NCI-H446 (cell line): ENCODE measurements at regions not wholly inside any gene's neighbourhood (a gene's known extent, or its start where the extent isn't known, plus 50 kb on each side); places are given as distances from the start of the nearest gene placed in this dataset.

ENCODE experiments used
- DNase-seq, 2 experiments: peaks; one replicate each; lab custom pipeline; 2025; lab: John Stamatoyannopoulos, UW

DNA sequence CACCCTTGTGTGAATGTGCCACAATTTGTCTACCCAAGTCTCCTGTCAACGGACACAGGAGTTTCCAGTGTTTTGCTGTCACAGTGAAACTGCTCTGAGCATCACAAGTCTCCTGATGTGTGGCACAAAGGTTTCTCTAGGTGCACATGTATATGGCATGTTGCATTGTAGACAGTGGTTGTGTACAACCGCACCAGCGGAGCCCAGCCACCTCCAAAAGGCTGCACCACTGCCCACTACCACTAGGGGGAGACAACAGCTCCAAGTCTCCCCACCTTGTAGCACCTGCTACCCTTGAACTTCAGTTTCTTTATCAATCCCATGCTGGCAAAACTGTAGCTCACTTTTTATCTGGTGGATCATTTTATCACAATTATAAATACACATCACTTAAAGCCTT, 95.5 kb upstream of the ZNF469 start:
- no peak for DNase-seq

DNA sequence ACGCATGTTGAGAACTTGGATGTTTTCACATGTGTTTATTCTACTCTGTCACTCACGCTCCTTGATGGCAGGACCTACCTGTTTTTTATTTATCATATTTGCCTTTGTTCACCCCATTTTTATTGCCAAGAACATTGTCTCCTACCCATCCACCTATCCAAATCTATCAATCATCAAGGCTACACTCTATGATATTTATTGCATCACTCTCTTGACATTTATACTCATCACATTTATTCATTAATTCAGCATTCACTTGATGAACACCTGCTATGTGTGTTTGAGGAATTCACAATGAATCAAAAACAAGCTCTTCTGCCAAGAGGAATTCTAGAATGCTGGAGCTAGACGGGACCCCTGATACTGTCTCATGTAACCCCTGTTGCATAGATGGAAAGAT, 94.5 kb upstream of the ZNF469 start:
- no peak for DNase-seq

DNA sequence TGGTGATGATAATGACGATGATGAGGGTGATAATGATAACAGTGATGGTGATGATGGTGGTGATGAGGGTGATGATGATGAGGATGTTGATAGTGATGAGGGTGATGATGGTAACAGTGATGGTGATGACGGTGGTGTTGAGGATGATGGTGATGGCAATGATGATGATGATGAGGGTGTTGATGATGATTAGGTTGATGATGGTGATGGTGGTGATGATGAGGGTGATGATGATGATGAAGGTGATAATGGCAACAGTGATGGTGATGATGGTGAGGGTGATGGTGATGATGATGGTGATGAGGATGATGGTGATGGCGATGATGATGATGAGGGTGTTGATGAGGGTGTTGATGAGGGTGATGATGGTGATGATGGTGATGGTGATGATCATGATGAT, 93.8 kb upstream of the ZNF469 start:
- DNase-seq, result no peak

DNA sequence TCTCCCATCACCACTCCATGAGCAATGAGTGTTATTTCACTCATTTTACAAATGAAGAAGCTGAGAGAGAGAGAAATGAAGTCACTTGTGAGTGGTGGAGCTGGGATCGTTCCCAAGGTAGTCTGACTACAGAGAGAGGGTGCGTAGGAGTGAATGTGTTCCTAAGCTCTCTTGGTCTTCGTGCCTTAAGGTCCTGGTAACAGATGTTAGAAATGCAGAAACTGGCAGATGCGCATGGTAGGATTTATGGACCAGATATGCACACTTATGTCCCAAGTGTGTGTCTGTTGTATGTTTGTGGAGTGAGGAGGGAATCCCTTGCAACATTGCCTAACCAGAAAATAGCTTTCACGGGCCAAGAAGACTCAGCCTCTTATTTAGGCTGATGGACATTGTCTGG, 93.2 kb upstream of the ZNF469 start:
- DNase-seq, result no peak

DNA sequence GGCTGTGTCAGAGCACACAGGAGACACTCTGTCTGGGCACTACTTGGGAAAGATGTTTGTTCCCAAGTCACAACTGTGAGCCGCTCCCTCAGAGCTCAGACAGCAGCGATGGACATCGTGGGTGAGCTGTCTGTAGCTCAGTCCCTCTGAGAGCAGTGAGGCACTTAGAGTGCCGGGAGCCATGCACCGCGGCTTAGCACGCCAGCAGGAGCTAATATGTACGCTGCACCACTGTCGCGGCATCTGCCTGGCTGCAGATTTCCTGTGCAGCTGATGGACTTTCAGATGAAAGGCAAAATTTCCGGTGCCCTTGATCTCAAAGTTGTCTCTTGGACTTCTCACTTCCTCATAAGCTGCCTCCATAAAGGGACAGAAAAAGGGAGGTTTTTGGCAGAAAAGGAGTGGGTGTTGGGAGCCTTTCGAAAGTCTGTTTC, 92.8 kb upstream of the ZNF469 start:
- no peak for DNase-seq

DNA sequence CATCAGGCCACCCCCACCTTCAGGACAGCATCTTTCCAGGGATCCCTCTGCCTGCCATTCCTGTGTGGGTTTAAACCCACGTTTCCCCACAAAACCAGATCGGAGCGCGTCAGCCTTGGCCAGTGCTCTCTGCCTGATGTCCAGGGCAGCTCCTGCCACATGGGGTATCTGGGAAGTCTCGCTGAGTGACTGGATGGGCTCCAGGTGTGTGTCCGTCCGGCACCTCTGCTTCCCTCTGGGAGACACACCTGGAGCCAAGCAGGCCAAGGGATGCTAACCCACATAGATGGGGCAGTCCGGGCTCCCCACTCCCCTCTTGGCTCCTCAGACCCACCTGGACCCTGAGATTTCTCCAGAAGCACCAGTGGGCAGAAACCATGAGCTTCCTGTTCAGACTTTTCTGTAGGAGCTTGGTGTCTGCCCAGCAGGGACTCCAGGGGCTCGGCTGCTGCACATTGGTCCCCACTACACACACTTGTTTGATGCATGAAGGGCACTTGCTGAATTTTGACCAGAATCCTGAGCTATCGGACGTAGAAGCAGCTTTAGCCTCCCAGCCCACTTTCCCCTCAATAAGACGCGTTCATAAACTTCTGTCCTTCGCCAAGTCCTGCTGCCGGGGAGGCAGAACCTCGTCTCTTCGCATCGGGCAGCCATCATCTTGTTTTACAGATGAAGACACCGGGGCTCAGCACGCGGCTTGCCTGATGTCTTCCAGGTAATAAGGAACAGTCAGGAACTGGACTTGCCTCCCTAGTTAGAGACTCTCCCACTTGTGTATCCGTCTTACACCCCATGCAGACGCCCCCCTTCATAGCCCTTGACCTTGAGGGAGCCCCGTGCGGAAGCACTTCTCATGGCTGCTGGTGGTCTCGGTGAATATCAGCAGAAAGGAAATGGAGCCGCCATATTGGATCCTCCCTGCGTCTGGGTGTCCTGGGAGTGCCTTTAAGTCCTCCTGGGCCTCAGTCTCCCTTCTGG, 91.6 kb upstream of the ZNF469 start:
- DNase-seq, result no peak

DNA sequence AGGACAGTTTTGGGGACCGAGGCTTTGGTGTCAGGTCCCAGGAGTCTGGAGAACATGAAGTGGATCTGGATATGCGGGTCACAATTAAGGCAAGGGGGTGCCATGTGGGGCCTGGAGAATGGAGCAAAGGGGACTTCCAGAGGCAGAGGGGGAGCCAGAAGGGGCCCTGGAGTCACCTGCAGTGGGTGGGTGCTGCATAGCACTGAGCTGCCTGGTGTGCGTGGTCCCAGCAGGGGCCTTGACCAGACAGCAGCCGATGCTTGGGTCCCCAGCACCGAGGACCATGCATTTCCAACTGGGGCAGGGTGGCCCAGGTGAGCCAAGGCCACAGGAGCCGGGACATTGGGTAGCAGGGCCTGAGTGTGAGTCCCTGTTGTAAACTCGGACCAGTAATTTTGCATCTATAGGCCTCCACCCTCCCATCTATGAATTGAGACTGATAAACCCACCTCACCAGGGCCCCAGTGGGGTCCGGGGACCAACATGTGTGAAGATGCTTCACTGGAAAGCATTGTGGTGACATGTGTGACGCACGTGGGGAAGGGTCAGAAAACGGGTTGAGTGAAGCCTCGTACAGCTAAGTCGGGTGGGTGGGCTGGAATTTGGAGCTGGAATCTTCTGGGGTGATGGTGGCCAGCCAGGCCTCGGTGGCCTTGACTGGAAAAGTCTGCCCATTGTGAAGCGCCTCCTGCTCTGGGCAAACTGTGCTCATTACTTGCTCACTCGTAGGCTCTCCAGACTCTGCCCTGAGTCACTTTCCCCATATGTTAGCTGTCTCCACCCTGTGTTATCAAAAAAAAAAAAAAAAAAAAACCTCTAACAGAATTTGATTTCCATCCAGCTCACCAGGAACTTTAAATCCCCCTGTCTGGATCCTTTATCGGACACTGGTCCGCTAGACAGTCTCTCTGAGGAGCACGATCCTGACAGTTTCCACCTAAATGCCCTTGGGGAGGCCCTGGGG, 90.5 kb upstream of the ZNF469 start:
- DNase-seq, result no peak

DNA sequence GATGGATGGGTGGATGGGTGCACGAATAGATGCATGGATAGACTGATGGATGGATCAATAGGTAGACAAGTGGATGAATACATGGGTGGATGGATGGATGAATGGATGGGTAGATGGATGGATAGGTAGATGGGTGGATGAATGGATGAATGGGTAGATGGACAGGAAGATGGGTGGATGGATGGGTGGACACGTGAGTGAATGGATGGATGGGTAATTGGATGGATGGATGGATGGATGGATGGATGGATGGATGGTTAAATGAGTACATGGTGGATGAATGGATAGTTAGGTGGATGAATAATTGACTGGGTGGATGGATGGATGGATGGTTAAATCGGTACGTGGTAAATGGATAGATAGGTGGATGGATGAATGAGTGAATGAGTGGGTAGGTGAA, 89.7 kb upstream of the ZNF469 start:
- DNase-seq, result no peak

DNA sequence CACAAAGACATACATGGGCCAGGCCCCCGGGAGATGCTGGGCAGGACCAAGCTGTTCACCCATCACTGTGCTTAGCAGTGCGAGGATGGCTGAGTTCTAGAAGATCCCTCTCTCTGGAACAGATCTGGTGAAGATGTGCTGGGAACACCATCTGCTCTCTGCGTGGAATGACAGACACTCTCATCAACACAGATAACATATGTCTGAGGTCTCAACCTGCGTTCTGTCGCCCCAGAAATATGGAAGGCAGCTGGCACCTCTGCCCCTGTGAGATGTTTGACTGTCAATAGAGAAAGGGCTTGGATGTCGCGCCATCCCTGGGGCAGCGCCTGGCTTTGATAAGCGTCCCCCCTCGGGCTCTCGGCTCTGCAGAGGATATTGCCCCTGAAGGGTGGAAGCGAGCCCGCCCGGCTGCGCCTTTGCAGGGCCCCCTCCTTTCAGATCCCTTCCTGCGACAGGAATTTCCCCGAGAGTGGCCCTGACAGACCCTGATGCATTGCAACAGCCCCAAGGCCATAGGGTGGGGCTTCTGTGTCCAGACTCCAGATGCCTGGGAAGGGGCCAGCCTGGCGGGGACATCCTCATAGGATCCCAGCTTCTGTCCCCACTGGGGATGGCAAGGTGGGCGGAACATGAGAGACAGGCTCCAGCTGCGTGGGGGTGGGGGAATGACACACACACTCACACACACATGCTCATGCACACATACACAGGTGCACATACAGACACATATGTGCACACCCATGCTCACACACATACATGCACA, 86.9 kb upstream of the ZNF469 start:
- no peak for DNase-seq

DNA sequence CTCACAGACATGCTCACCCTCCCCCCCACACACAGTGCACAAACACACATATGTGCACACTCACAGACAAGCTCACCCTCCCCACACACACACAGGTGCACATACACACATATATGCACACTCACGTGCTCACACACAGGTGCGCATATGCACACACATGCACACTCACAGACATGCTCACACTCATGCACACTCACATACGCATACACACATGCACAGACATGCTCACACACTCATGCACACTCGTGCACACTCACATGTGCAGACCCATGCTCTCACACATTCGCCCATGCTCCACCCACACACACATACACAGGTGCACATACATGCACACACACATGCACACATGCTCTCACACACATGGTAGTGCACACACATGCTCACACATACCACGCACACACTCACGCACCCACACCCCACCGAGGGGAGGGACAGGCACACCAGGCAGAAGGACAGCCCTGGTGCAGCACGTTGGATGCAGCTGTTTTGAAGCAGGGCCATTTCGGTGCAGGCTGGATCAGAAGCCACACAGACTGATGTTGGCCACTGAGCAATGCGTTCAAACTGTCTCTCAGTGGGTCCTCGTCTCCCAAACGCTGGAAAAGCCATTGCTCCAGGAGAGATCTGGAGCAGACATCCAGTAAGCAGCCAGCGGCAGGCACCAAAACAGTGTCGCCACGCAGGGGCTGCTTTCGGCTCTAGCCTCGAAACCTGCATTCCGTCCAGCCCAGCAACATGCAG, 86.2 kb upstream of the ZNF469 start:
- no peak for DNase-seq

DNA sequence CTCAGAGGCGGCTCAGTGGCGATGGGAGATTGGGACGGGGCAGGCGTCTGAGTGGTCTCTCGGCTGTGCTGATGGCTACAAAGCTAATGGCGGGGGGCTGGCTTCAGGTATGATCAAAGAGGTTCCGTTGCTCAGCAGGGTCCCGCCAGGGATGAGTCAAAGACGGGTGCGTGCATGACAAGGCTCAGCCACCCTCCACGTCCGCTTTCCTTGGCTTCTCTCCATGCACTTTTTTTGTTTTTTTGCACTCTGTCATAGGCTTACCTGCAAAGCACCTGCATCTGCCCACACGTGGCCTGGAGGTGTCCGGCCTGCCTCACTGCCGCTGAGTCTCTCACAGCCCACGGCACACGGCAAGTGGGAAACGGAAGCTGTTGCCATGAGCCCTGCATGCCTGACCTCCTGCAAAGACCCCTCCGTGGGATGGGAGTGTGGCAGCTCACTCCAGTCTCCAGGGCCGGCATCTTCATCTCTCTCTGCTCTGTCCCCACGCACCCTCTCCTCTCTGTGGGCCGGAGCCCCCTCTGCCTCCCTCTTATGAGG, 85.5 kb upstream of the ZNF469 start:
- DNase-seq, result no peak

DNA sequence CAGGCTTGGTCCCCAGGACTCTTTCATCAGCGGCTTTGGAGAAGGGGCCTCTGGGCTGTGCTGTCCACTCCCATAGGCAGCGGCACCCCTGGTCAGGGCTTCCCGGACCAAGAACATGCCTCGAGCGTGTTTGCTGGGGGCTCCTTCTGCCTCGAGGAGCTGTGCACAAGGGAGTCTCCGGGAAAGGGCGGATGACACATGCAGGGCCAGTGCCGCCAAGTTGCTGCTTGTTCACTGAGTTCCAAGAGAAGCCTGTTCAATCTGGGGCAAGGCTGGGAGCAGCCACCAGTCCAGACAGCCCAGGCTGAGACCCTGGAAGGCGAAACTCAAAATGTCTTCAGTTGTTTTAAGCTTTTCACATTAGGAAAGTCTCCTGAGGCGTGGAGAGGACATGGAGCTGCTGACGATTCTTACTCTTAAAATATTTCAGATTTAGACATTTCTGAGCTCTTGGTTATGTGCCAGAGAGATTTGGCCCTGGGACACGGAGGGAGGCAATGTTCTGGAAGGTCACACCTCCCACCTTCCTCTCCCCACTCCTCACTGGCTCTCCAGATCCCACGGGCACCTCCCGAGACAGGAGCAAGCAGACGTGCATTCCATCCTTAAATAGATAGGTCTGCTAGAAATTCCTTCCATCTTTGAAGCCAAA, 84.5 kb upstream of the ZNF469 start:
- no peak for DNase-seq

DNA sequence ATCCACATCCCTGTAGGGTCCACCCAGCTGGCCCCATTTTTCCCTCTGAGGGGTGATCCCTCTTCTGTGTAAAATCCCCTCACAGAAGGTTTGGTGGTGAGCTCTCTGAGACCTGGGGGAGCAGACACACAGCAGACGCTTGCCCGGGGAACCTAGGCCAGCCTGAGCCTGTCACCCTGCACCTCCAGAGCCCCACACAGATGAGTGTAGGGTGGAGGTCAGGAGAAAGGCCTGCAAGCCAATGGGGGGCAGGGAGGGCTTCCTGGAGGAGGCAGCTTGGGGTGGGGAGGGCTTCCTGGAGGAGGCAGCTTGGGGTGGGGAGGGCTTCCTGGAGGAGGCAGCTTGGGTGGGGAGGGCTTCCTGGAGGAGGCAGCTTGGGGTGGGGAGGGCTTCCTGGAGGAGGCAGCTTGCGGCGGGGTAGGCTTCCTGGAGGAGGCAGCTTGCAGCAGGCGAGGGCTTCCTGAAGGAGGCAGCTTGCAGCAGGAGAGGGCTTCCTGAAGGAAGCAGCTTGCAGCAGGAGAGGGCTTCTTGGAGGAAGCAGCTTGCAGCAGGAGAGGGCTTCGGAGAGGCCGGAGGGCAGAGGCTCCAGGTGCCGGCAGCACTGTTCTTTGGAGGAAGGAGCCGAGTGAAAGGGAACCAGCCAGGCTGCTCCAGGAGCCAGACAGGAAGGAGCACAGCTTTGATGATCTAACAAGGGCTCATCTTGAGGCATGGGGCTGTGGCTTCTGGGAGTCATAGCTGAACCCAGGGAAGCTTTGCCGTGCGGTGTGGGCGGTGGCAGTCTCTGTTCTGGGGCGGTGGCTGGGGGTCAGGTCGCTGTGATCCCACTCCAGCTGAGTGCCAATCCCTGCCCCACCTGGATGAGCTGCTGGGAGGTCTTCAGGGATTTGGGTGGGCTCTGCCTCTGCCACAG, 83.7 kb upstream of the ZNF469 start:
- no peak for DNase-seq

DNA sequence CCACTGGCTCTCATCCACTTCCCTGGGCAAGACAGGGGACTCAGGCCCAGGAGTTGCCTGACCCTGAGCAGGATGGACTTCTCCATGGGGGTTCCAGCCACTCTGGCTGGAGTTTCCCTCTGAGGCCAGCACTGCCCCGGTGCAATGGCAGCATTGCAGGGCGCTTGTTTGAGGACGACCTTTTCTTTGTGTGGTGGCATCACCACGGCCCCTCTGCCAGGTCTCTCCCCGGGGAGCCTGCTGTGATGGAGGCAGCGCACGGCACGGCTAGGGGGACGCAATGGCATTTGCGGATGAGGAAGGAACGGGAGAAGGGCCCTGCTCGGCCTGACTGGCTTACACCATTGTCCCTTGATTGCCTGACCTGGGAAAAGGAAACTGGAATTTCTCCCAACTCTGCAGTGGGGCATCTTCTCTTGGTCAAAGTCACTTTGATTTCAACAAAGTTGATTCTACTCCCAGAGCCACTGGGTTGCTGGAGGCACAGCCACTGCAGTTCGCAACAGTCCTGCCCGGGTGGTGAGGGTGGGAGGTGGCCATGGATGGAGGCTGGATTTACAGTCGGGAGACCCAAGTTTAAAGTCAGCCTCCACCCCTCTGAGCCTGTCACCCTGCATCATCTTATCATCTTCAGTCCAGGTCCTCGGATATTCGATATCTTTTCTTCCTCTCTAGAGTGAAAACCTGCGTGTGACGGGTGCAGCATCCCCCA, 82.9 kb upstream of the ZNF469 start:
- no peak for DNase-seq

DNA sequence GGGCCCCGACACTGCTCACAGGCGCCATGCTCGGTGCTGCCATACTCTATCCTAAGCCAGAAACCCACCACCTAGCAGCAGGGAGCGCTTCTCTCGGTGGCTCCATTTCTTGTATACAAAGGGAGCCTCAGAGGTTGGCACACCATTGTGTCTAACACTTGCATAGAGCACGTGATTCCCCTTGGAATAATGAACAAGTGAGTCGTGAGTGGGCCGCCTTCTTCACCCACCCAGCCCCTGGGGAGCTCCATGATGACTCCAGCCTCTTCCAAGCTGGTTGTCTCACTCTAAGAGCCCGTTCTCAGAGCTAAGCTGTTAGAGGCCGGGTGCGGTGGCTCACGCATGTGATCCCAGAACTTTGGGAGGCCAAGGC, 82.3 kb upstream of the ZNF469 start:
- DNase-seq, result no peak

DNA sequence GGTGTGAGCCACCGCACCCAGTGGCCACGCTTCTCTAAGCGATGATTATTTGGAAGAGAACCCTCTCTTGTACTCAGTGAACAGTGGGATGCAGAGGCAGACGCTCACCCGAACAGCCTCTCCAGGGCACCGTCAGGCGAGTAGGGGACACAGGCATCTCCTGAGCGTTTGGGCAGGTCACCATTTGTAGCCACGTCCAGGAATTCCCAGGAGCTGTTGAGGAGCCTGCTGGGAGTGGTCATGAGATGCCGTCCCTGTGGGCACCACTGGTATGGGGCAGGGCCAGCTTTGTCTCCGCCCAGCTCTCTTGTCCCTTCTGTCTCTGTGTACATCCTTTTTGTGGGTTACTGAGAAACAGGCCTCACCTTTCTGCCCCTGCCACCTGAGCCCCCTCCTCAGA, 81.3 kb upstream of the ZNF469 start:
- DNase-seq, result no peak

DNA sequence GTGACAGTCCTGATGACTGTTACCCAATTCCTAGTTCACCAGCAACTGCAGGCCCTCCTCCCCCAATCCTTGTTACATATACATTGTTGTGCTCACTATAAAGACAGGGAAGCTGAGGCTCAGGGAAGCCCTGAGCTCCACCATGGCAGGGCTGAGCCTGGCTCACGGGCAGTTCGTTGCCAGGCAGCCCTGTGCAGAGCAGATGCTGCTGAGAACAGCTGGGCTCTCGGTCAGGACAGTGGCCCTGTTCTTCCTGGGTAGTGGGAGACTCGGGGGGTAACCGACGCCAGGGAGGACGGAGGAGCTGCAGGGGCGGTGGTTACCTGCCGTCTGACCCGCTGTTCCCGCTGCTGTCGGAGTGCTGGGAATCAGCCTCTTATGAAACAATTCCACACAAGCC, 80.9 kb upstream of the ZNF469 start:
- DNase-seq, result no peak

DNA sequence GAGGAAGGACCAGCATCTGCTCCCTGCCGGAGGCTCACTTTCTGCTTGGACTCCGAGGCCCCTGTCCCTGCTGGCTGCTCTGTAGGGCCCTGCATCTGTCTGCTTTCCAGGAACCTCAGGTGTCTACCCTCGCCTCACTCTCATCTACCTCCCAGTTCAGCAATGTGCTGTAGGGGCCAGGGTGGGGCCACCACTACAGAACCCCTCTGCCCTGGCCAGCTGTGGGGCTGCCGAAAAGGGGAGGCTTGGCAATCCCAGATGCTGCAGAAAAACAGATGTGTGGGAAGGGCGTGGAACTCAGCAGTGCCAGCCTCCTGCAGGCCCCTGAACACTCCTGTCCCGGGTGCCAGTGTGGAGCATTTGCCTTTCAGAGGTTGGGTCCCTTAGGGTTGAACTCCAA, 80.1 kb upstream of the ZNF469 start:
- no peak for DNase-seq

DNA sequence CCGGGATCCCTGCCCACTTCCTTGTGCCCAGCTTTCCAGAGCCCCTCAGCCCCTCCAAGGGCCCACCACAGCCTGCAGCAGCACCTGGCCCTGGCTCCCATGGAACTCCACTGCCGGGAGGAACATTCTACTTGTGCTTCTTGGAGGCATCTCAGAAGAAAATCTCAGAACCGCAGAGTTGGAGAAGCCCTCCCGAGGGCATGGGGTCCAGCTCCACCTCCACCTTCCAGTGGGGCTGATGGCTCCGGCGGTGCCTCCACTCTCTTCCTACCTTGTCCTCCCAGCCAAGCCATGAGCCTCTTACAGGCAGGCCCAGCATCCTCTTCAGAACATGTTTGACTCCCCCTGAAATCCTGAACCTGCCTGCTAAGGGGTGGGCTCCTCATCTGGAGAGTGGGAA, 79.4 kb upstream of the ZNF469 start:
- DNase-seq, result no peak
